GM19351 (cell line): ENCODE measurements at regions not wholly inside any gene's neighbourhood (a gene's known extent, or its start where the extent isn't known, plus 50 kb on each side); places are given as distances from the start of the nearest gene placed in this dataset.
"Not testable (repeated sequence)": the region's sequence is repeated elsewhere in the genome, so short reads cannot be mapped to it uniquely, and the experiment has no call there.

Experiments
- ATAC-seq: cut with Tn5 transposase; IDR thresholded peaks from one replicate; pipeline ENCODE4 v1.9.1; 2021; ENCODE audit warnings: mild to moderate bottlenecking, moderate library complexity; ENCODE audit not compliant: unreplicated experiment

- ATAC-seq = no peak
These were observed 367.3 kb upstream of the CASK start for GRCh38 chrX:42290608-42291007.

- ATAC-seq = no peak
These were observed 366.4 kb upstream of the CASK start for GRCh38 chrX:42289492-42290385.

- not testable (repeated sequence) for ATAC-seq
These were observed 362.3 kb upstream of the CASK start for GRCh38 chrX:42285681-42286080.

- no peak for ATAC-seq
These were observed 353.8 kb upstream of the CASK start for GRCh38 chrX:42276982-42277690.

GRCh38 chrX:42274151-42274550 is 350.8 kb upstream of the CASK start:
- ATAC-seq = no peak

GRCh38 chrX:42273387-42273786 is 350.0 kb upstream of the CASK start:
- ATAC-seq = no peak

- ATAC-seq = no peak
These were observed 345.8 kb upstream of the CASK start for GRCh38 chrX:42269186-42269585.

GRCh38 chrX:42260854-42261253 is 337.5 kb upstream of the CASK start:
- ATAC-seq = no peak

GRCh38 chrX:42248226-42248625 is 324.9 kb upstream of the CASK start:
- ATAC-seq = no peak

GRCh38 chrX:42247241-42247640 is 323.9 kb upstream of the CASK start:
- ATAC-seq = no peak

GRCh38 chrX:42246814-42247213 is 323.5 kb upstream of the CASK start:
- no peak for ATAC-seq

- ATAC-seq = no peak
These were observed 318.6 kb upstream of the CASK start for GRCh38 chrX:42242004-42242403.

GRCh38 chrX:42241421-42241820 is 318.1 kb upstream of the CASK start:
- no peak for ATAC-seq

- ATAC-seq = no peak
These were observed 314.6 kb upstream of the CASK start for GRCh38 chrX:42237956-42238355.

GRCh38 chrX:42229533-42229932 is 306.2 kb upstream of the CASK start:
- no peak for ATAC-seq

GRCh38 chrX:42220666-42221065 is 297.3 kb upstream of the CASK start:
- ATAC-seq = no peak

- no peak for ATAC-seq
These were observed 296.7 kb upstream of the CASK start for GRCh38 chrX:42220083-42220482.

GRCh38 chrX:42219231-42219630 is 295.9 kb upstream of the CASK start:
- ATAC-seq = no peak

GRCh38 chrX:42195506-42195905 is 272.2 kb upstream of the CASK start:
- no peak for ATAC-seq

- no peak for ATAC-seq
These were observed 266.2 kb upstream of the CASK start for GRCh38 chrX:42189576-42189975.

- ATAC-seq = no peak
These were observed 265.4 kb upstream of the CASK start for GRCh38 chrX:42188730-42189129.

GRCh38 chrX:42176789-42177188 is 253.4 kb upstream of the CASK start:
- no peak for ATAC-seq
